Spleen (tissue), 7 donors: ENCODE measurements at regions not wholly inside any gene's neighbourhood (a gene's known extent, or its start where the extent isn't known, plus 50 kb on each side); places are given as distances from the start of the nearest gene placed in this dataset.

Experiments used
- CTCF ChIP-seq, 11 experiments: fragments of 200-600 bp in 7 of 11; fragments of 450-650 bp in 4 of 11; sonication (generic) in 4 of 11; IDR thresholded peaks in 8 of 11; conservative IDR thresholded peaks in 3 of 11; 1 replicate in 7 of 11; 2 replicates in 4 of 11; pipeline versions ENCODE4 v1.4.0 to v1.8.0; 2016 to 2021; ENCODE audit warnings: antibody characterized with exemption in 11 of 11, inconsistent platforms in 4 of 11, mild to moderate bottlenecking in 1 of 11
- POLR2A ChIP-seq, 3 donors: fragments of 450-650 bp; IDR thresholded peaks; one replicate each; pipeline ENCODE4 v1.5.1; 2017; ENCODE audit warnings: antibody characterized with exemption in 3 of 3, mild to moderate bottlenecking in 1 of 3
- POLR2AphosphoS5 ChIP-seq, 3 donors: sonication (generic); formaldehyde crosslinking; IDR thresholded peaks; one replicate each; pipeline ENCODE4 v1.5.1; 2017; ENCODE audit warnings: antibody characterized with exemption in 3 of 3
- donor health status: DM: no; HTN: no; CAD: no; lungs with moderate emphysema.
- donor health status: DM: no; HTN: no; CAD: no.
- donor health status: DM: no; HTN: no; CAD: no.

- no peak for TF ChIP-seq CTCF (IDR thresholded peaks at IDR 0.05 in 8 of 11, conservative IDR thresholded peaks at IDR 0.05 in 3 of 11)
- no peak for TF ChIP-seq POLR2AphosphoS5 (IDR thresholded peaks at IDR 0.05)
- no peak for TF ChIP-seq POLR2A (IDR thresholded peaks at IDR 0.05)
Measured at GRCh38 chr17:52515927-52516326, 357.4 kb upstream of the CA10 start.
